GM19023 (cell line): ENCODE measurements at regions not wholly inside any gene's neighbourhood (a gene's known extent, or its start where the extent isn't known, plus 50 kb on each side); places are given as distances from the start of the nearest gene placed in this dataset.
"Not testable (repeated sequence)": the region's sequence is repeated elsewhere in the genome, so short reads cannot be mapped to it uniquely, and the experiment has no call there.

Source experiments
- ATAC-seq: cut with Tn5 transposase; IDR thresholded peaks from one replicate; pipeline ENCODE4 v1.9.1; 2021; ENCODE audit warnings: mild to moderate bottlenecking, moderate library complexity; ENCODE audit not compliant: unreplicated experiment

GRCh38 chr2:56770490-56770889 lies 586.7 kb downstream of the CCDC85A start:
- no peak for ATAC-seq

GRCh38 chr2:56784046-56784445 lies 600.3 kb downstream of the CCDC85A start:
- no peak for ATAC-seq

- no peak for ATAC-seq
Measured at GRCh38 chr2:56801214-56801613, 617.4 kb downstream of the CCDC85A start.

GRCh38 chr2:56801770-56802169 lies 618.0 kb downstream of the CCDC85A start:
- ATAC-seq = no peak

GRCh38 chr2:56803596-56803995 lies 619.8 kb downstream of the CCDC85A start:
- no peak for ATAC-seq

GRCh38 chr2:56806924-56807323 lies 623.1 kb downstream of the CCDC85A start:
- no peak for ATAC-seq

- ATAC-seq = no peak
Measured at GRCh38 chr2:56807861-56808260, 624.1 kb downstream of the CCDC85A start.

GRCh38 chr2:56811401-56811800 lies 627.6 kb downstream of the CCDC85A start:
- no peak for ATAC-seq

GRCh38 chr2:56812432-56812831 lies 628.6 kb downstream of the CCDC85A start:
- no peak for ATAC-seq

GRCh38 chr2:56813490-56813889 lies 629.7 kb downstream of the CCDC85A start:
- ATAC-seq = no peak

- ATAC-seq = no peak
Measured at GRCh38 chr2:56816666-56817065, 632.9 kb downstream of the CCDC85A start.

- ATAC-seq = no peak
Measured at GRCh38 chr2:56831780-56832179, 648.0 kb downstream of the CCDC85A start.

GRCh38 chr2:56834686-56835085 lies 650.9 kb downstream of the CCDC85A start:
- ATAC-seq = no peak

- not testable (repeated sequence) for ATAC-seq
Measured at GRCh38 chr2:56840009-56840408, 656.2 kb downstream of the CCDC85A start.

GRCh38 chr2:56860991-56861390 lies 677.2 kb downstream of the CCDC85A start:
- ATAC-seq = no peak

GRCh38 chr2:56871644-56872043 lies 687.9 kb downstream of the CCDC85A start:
- no peak for ATAC-seq

GRCh38 chr2:56874717-56875116 lies 690.9 kb downstream of the CCDC85A start:
- ATAC-seq = no peak

- no peak for ATAC-seq
Measured at GRCh38 chr2:56889738-56890137, 705.9 kb downstream of the CCDC85A start.

- no peak for ATAC-seq
Measured at GRCh38 chr2:56892382-56892781, 708.6 kb downstream of the CCDC85A start.

GRCh38 chr2:56898986-56899385 lies 715.2 kb downstream of the CCDC85A start:
- ATAC-seq = no peak

GRCh38 chr2:56912490-56912889 lies 728.7 kb downstream of the CCDC85A start:
- ATAC-seq = no peak

GRCh38 chr2:56918790-56919189 lies 735.0 kb downstream of the CCDC85A start:
- no peak for ATAC-seq

- ATAC-seq = no peak
Measured at GRCh38 chr2:56933976-56934375, 750.2 kb downstream of the CCDC85A start.

- ATAC-seq = no peak
Measured at GRCh38 chr2:56934866-56935265, 751.1 kb downstream of the CCDC85A start.
